PC-9 (cell line): ENCODE measurements at regions not wholly inside any gene's neighbourhood (a gene's known extent, or its start where the extent isn't known, plus 50 kb on each side); places are given as distances from the start of the nearest gene placed in this dataset.

Experiments used
- EZH2 ChIP-seq: fragments of 200-600 bp; sonication (generic); IDR thresholded peaks from 2 replicates; pipeline ENCODE4 v1.8.0; 2017; ENCODE audit warnings: antibody characterized with exemption, low read depth
- TF ChIP-seq, protein P1 (sequence below): fragments of 200-600 bp; sonication (generic); conservative IDR thresholded peaks from 2 replicates; pipeline ENCODE4 v1.6.1; 2017; ENCODE audit warnings: mixed run types, antibody characterized with exemption, mild to moderate bottlenecking, moderate library complexity

DNA sequence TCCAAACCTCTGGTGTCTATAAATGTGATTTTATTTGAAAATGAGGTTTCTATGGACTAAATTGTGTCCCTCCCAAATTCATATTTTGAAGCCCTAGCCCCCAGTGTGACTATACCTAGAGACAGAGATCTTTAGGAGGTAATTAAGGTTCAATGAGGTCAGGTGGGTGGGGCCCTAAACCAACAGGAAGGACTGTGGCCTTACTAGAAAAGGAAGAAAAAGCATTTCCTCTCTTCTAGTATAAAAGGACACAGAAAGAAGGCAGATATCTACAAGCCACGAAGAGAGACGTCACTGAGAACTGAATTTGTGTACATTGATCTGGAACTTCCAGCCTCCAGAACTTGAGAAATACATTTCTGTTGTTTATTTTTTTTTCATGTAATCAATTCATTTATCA is 123.1 kb upstream of the RUNX1 start:
- TF ChIP-seq EZH2: no peak
- TF ChIP-seq, protein P1, sequence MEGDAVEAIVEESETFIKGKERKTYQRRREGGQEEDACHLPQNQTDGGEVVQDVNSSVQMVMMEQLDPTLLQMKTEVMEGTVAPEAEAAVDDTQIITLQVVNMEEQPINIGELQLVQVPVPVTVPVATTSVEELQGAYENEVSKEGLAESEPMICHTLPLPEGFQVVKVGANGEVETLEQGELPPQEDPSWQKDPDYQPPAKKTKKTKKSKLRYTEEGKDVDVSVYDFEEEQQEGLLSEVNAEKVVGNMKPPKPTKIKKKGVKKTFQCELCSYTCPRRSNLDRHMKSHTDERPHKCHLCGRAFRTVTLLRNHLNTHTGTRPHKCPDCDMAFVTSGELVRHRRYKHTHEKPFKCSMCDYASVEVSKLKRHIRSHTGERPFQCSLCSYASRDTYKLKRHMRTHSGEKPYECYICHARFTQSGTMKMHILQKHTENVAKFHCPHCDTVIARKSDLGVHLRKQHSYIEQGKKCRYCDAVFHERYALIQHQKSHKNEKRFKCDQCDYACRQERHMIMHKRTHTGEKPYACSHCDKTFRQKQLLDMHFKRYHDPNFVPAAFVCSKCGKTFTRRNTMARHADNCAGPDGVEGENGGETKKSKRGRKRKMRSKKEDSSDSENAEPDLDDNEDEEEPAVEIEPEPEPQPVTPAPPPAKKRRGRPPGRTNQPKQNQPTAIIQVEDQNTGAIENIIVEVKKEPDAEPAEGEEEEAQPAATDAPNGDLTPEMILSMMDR: no peak
